D721Med (cell line): ENCODE measurements at regions not wholly inside any gene's neighbourhood (a gene's known extent, or its start where the extent isn't known, plus 50 kb on each side); places are given as distances from the start of the nearest gene placed in this dataset.

Experiments used
- DNase-seq: peaks from one replicate; pipeline ENCODE4 v3.0.0; 2011; ENCODE audit warnings: low spot score; ENCODE audit not compliant: insufficient read length
- FAIRE-seq: peaks from 2 replicates; lab custom pipeline; 2011; peaks lifted over from hg19 to GRCh38; lab: Jason Lieb, UNC
- CTCF ChIP-seq: IDR thresholded peaks from 2 replicates; pipeline ENCODE4 v1.5.1; 2012; ENCODE audit warnings: mild to moderate bottlenecking, control low read depth; ENCODE audit not compliant: insufficient read depth; ENCODE audit errors: missing control alignments

GRCh38 chr1:212495766-212496494 lies 63.2 kb downstream of the NENF start:
- DNase-seq = no peak
- FAIRE-seq = no peak
- no peak for TF ChIP-seq CTCF

- TF ChIP-seq CTCF = no peak
Measured at GRCh38 chr1:212496682-212497081, 64.0 kb downstream of the NENF start.

GRCh38 chr1:212497553-212497952 lies 64.8 kb downstream of the NENF start:
- TF ChIP-seq CTCF = no peak
- FAIRE-seq = no peak

More at GRCh38 chr1:212496682-212497081, 64.0 kb downstream of the NENF start:
- FAIRE-seq (no peak), DNase-seq (no peak)

GRCh38 chr1:212498283-212499040 lies 65.7 kb downstream of the NENF start:
- TF ChIP-seq CTCF = no peak
- no peak for DNase-seq
- FAIRE-seq = no peak

More at GRCh38 chr1:212497553-212497952, 64.8 kb downstream of the NENF start:
- DNase-seq = no peak

GRCh38 chr1:212500351-212500750 lies 67.6 kb downstream of the NENF start:
- DNase-seq (no peak), FAIRE-seq (no peak)
- TF ChIP-seq CTCF = no peak

- FAIRE-seq = no peak
- no peak for TF ChIP-seq CTCF
- no peak for DNase-seq
Measured at GRCh38 chr1:212500983-212501382, 68.3 kb downstream of the NENF start.

GRCh38 chr1:212503714-212504113 lies 71.0 kb downstream of the NENF start:
- FAIRE-seq (no peak), DNase-seq (no peak)
- TF ChIP-seq CTCF = no peak
